ENCODE measurements at regions not wholly inside any gene's neighbourhood (a gene's known extent, or its start where the extent isn't known, plus 50 kb on each side); places are given as distances from the start of the nearest gene placed in this dataset.
A peak's percentile ranks its signal among the peaks of the same experiment; 100 is the strongest.

GRCh38 chr20:2203436-2203835, 92.4 kb upstream of the TGM3 start:
- TF ChIP-seq, protein P1, sequence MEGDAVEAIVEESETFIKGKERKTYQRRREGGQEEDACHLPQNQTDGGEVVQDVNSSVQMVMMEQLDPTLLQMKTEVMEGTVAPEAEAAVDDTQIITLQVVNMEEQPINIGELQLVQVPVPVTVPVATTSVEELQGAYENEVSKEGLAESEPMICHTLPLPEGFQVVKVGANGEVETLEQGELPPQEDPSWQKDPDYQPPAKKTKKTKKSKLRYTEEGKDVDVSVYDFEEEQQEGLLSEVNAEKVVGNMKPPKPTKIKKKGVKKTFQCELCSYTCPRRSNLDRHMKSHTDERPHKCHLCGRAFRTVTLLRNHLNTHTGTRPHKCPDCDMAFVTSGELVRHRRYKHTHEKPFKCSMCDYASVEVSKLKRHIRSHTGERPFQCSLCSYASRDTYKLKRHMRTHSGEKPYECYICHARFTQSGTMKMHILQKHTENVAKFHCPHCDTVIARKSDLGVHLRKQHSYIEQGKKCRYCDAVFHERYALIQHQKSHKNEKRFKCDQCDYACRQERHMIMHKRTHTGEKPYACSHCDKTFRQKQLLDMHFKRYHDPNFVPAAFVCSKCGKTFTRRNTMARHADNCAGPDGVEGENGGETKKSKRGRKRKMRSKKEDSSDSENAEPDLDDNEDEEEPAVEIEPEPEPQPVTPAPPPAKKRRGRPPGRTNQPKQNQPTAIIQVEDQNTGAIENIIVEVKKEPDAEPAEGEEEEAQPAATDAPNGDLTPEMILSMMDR (IDR thresholded peaks at IDR 0.05; ENCODE audit: low read length) = no peak
- no peak for TF ChIP-seq EZH2 (IDR thresholded peaks at IDR 0.05; ENCODE audit: borderline replicate concordance, low read length)
- Histone ChIP-seq H3K9ac (ENCODE audit: low read length) (no peak overlapping the region), H3K9me3 (ENCODE audit: low read length) (no peaks in the 10 kb centered on the region), H3K9me2 (ENCODE audit: low read depth, low read length) (no peaks in the 10 kb centered on the region), H3K27me3 (ENCODE audit: insufficient read depth, low read length) (no peaks in the 10 kb centered on the region), H3K79me2 (ENCODE audit: insufficient read depth, low read length) (no peaks in the 10 kb centered on the region), H3K36me3 (ENCODE audit: insufficient read depth, low read length) (no peaks in the 10 kb centered on the region), H3K4me3 (ENCODE audit: low read depth, low read length, poor library complexity, severe bottlenecking) (no peak overlapping the region), H2AFZ (ENCODE audit: low read length) (no peak overlapping the region), H4K20me1 (ENCODE audit: insufficient read depth, low read length) (no peaks in the 10 kb centered on the region), H3F3A (ENCODE audit: insufficient read depth, low read length) (no peaks in the 10 kb centered on the region), H3K27ac (ENCODE audit: low read depth, low read length, poor library complexity, severe bottlenecking) (no peak overlapping the region), H3K4me1 (ENCODE audit: insufficient read depth, low read length, severe bottlenecking) (peaks cover 7% of the 10 kb centered on the region), H3K4me2 (ENCODE audit: low read length) (no peak overlapping the region)

GRCh38 chr20:2204021-2204420, 91.8 kb upstream of the TGM3 start:
- H4K20me1 ChIP-seq (ENCODE audit: insufficient read depth, low read length) = no peaks in the 10 kb centered on the region
- H3K4me3 ChIP-seq (ENCODE audit: low read depth, low read length, poor library complexity, severe bottlenecking) = no peak overlapping the region
- no peaks in the 10 kb centered on the region for H3K9me3 ChIP-seq (ENCODE audit: low read length)
- no peak overlapping the region for H2AFZ ChIP-seq (ENCODE audit: low read length)
- no peaks in the 10 kb centered on the region for H3K9me2 ChIP-seq (ENCODE audit: low read depth, low read length)
- H3F3A ChIP-seq (ENCODE audit: insufficient read depth, low read length) = no peaks in the 10 kb centered on the region
- H3K4me2 ChIP-seq (ENCODE audit: low read length) = no peak overlapping the region
- H3K27ac ChIP-seq (ENCODE audit: low read depth, low read length, poor library complexity, severe bottlenecking) = no peak overlapping the region
- H3K27me3 ChIP-seq (ENCODE audit: insufficient read depth, low read length) = no peaks in the 10 kb centered on the region
- H3K4me1 ChIP-seq (ENCODE audit: insufficient read depth, low read length, severe bottlenecking) = peaks cover 7% of the 10 kb centered on the region
- no peaks in the 10 kb centered on the region for H3K36me3 ChIP-seq (ENCODE audit: insufficient read depth, low read length)
- TF ChIP-seq EZH2 (IDR thresholded peaks at IDR 0.05; ENCODE audit: borderline replicate concordance, low read length) = no peak
- TF ChIP-seq, protein P1 (IDR thresholded peaks at IDR 0.05; ENCODE audit: low read length) = no peak
- H3K9ac ChIP-seq (ENCODE audit: low read length) = no peak overlapping the region
- H3K79me2 ChIP-seq (ENCODE audit: insufficient read depth, low read length) = no peaks in the 10 kb centered on the region

- Histone ChIP-seq H3K4me1 (ENCODE audit: insufficient read depth, low read length, severe bottlenecking) (peaks cover 7% of the 10 kb centered on the region), H3K36me3 (ENCODE audit: insufficient read depth, low read length) (no peaks in the 10 kb centered on the region), H3K9me2 (ENCODE audit: low read depth, low read length) (no peaks in the 10 kb centered on the region), H3K4me2 (ENCODE audit: low read length) (peak overlapping the region; percentile 66), H2AFZ (ENCODE audit: low read length) (no peak overlapping the region), H3K27me3 (ENCODE audit: insufficient read depth, low read length) (no peaks in the 10 kb centered on the region), H3K4me3 (ENCODE audit: low read depth, low read length, poor library complexity, severe bottlenecking) (peak overlapping the region; percentile 54), H3K9ac (ENCODE audit: low read length) (no peak overlapping the region; the same call in 1 of the 2 replicates), H3K27ac (ENCODE audit: low read depth, low read length, poor library complexity, severe bottlenecking) (no peak overlapping the region), H3K79me2 (ENCODE audit: insufficient read depth, low read length) (no peaks in the 10 kb centered on the region), H3F3A (ENCODE audit: insufficient read depth, low read length) (no peaks in the 10 kb centered on the region), H3K9me3 (ENCODE audit: low read length) (no peaks in the 10 kb centered on the region), H4K20me1 (ENCODE audit: insufficient read depth, low read length) (no peaks in the 10 kb centered on the region)
- TF ChIP-seq, protein P1 (IDR thresholded peaks at IDR 0.05; ENCODE audit: low read length) = peak; percentile 63
- TF ChIP-seq EZH2 (IDR thresholded peaks at IDR 0.05; ENCODE audit: borderline replicate concordance, low read length) = no peak
Measured at GRCh38 chr20:2206957-2207769, 88.6 kb upstream of the TGM3 start.
